Tibial nerve (tissue), 3 donors: ENCODE measurements at regions not wholly inside any gene's neighbourhood (a gene's known extent, or its start where the extent isn't known, plus 50 kb on each side); places are given as distances from the start of the nearest gene placed in this dataset.

Source experiments
- CTCF ChIP-seq, 5 experiments: fragments of 200-600 bp in 3 of 5; fragments of 450-650 bp in 2 of 5; sonication (generic) in 3 of 5; IDR thresholded peaks; one replicate each; pipeline ENCODE4 v1.5.1; 2016 to 2019; ENCODE audit warnings: antibody characterized with exemption in 5 of 5, mild to moderate bottlenecking in 3 of 5, moderate library complexity in 2 of 5
- POLR2A ChIP-seq, 2 donors: fragments of 450-650 bp; IDR thresholded peaks; one replicate each; pipeline ENCODE4 v1.6.1; 2017; ENCODE audit warnings: antibody characterized with exemption in 2 of 2, mild to moderate bottlenecking in 2 of 2, moderate library complexity in 2 of 2

- TF ChIP-seq CTCF (IDR thresholded peaks at IDR 0.05) (no peak), POLR2A (IDR thresholded peaks at IDR 0.05) (no peak)
Observed at GRCh38 chr16:86752582-86753175, 174.3 kb downstream of the FOXL1 start.
